ENCODE measurements at regions not wholly inside any gene's neighbourhood (a gene's known extent, or its start where the extent isn't known, plus 50 kb on each side); places are given as distances from the start of the nearest gene placed in this dataset.

DNA sequence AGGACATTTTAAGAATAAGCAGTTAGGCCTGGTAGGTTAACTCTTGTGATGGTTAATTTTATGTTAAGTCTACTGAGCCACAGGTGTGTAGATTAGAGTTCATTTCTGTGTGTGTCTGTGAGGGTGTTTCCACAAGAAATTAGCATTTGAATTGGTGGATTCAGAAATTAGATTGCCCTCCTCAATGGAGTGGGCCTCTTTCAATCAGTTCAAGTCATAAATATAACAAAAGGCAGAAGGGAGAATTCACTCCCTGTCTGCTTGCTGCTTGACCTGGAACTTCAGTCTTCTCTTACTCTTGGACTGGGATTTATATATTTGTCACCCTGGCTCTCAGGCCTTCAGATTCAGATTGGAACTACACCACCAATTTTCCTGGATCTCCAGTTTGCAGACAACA, 55.3 kb upstream of the POM121L12 start:
- no peak overlapping the region for H3K27ac ChIP-seq (ENCODE audit: low read depth, low read length)
- H3K4me3 ChIP-seq (ENCODE audit: low read depth, low read length), result no peak overlapping the region
- no peak for DNase-seq (ENCODE audit: low read depth in 4 of 6, low spot score in 6 of 6)
- no peaks in the 10 kb centered on the region for H3K27me3 ChIP-seq (ENCODE audit: control insufficient read depth, insufficient read depth, low read length)
- H3K9me3 ChIP-seq (ENCODE audit: control insufficient read depth, insufficient read depth, low read length), result peaks cover 6% of the 10 kb centered on the region
- H3K36me3 ChIP-seq (ENCODE audit: control insufficient read depth, insufficient read depth, low read length), result no peaks in the 10 kb centered on the region
- H3K4me1 ChIP-seq (ENCODE audit: control insufficient read depth, insufficient read depth, low read length), result no peaks in the 10 kb centered on the region

GRCh38 chr7:52973126-52973525, 62.3 kb upstream of the POM121L12 start:
- Histone ChIP-seq H3K9me3 (ENCODE audit: control insufficient read depth, insufficient read depth, low read length) (no peaks in the 10 kb centered on the region), H3K27ac (ENCODE audit: low read depth, low read length) (no peak overlapping the region), H3K4me1 (ENCODE audit: control insufficient read depth, insufficient read depth, low read length) (no peaks in the 10 kb centered on the region), H3K36me3 (ENCODE audit: control insufficient read depth, insufficient read depth, low read length) (no peaks in the 10 kb centered on the region), H3K27me3 (ENCODE audit: control insufficient read depth, insufficient read depth, low read length) (no peaks in the 10 kb centered on the region), H3K4me3 (ENCODE audit: low read depth, low read length) (no peak overlapping the region)
- DNase-seq (ENCODE audit: low read depth in 4 of 6, low spot score in 6 of 6), result no peak

- Histone ChIP-seq H3K4me1 (ENCODE audit: control insufficient read depth, insufficient read depth, low read length) (no peaks in the 10 kb centered on the region), H3K36me3 (ENCODE audit: control insufficient read depth, insufficient read depth, low read length) (no peaks in the 10 kb centered on the region), H3K4me3 (ENCODE audit: low read depth, low read length) (no peak overlapping the region), H3K27me3 (ENCODE audit: control insufficient read depth, insufficient read depth, low read length) (no peaks in the 10 kb centered on the region), H3K9me3 (ENCODE audit: control insufficient read depth, insufficient read depth, low read length) (no peaks in the 10 kb centered on the region), H3K27ac (ENCODE audit: low read depth, low read length) (no peak overlapping the region)
- no peak for DNase-seq (ENCODE audit: low read depth in 4 of 6, low spot score in 6 of 6)
- WGBS (ENCODE audit: insufficient coverage), result 83% methylated on average over 5 of the region's 7 CpGs
These were observed 72.9 kb upstream of the POM121L12 start for GRCh38 chr7:52962402-52963076.

DNA sequence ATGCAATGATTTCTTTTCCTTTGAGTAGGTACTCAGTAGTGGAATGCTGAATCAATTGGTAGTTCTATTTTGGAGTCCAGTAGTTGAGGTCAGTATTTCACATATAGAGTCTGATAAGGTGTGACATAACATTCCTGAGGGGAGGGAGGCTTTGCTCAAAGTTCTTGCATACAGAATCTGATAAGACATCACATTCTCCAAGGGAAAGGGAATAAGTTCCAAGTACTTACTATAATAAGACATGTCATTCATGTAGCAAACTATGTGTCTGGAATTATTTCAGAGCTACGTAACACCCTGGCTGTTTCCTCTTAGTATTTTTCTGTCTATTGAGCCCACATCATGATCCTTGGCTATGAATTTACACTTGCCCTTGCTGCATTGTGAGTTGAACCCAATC, 74.3 kb upstream of the POM121L12 start:
- Histone ChIP-seq H3K4me1 (ENCODE audit: control insufficient read depth, insufficient read depth, low read length) (no peaks in the 10 kb centered on the region), H3K27ac (ENCODE audit: low read depth, low read length) (no peak overlapping the region), H3K36me3 (ENCODE audit: control insufficient read depth, insufficient read depth, low read length) (no peaks in the 10 kb centered on the region), H3K4me3 (ENCODE audit: low read depth, low read length) (no peak overlapping the region), H3K9me3 (ENCODE audit: control insufficient read depth, insufficient read depth, low read length) (no peaks in the 10 kb centered on the region), H3K27me3 (ENCODE audit: control insufficient read depth, insufficient read depth, low read length) (no peaks in the 10 kb centered on the region)
- no peak for DNase-seq (ENCODE audit: low read depth in 4 of 6, low spot score in 6 of 6)
- 100% methylated on average over 1 of the region's 1 CpG for WGBS (ENCODE audit: insufficient coverage)

GRCh38 chr7:52959878-52960660, 75.4 kb upstream of the POM121L12 start:
- DNase-seq (ENCODE audit: low read depth in 4 of 6, low spot score in 6 of 6), result no peak
- no peak overlapping the region for H3K4me3 ChIP-seq (ENCODE audit: low read depth, low read length)
- no peak overlapping the region for H3K27ac ChIP-seq (ENCODE audit: low read depth, low read length)
- H3K36me3 ChIP-seq (ENCODE audit: control insufficient read depth, insufficient read depth, low read length), result no peaks in the 10 kb centered on the region
- 33% methylated on average over 1 of the region's 4 CpGs for WGBS (ENCODE audit: insufficient coverage)
- H3K27me3 ChIP-seq (ENCODE audit: control insufficient read depth, insufficient read depth, low read length), result no peaks in the 10 kb centered on the region
- H3K9me3 ChIP-seq (ENCODE audit: control insufficient read depth, insufficient read depth, low read length), result no peaks in the 10 kb centered on the region
- H3K4me1 ChIP-seq (ENCODE audit: control insufficient read depth, insufficient read depth, low read length), result no peaks in the 10 kb centered on the region

- Histone ChIP-seq H3K27ac (ENCODE audit: low read depth, low read length) (no peak overlapping the region), H3K4me1 (ENCODE audit: control insufficient read depth, insufficient read depth, low read length) (no peaks in the 10 kb centered on the region), H3K27me3 (ENCODE audit: control insufficient read depth, insufficient read depth, low read length) (no peaks in the 10 kb centered on the region), H3K9me3 (ENCODE audit: control insufficient read depth, insufficient read depth, low read length) (no peaks in the 10 kb centered on the region), H3K4me3 (ENCODE audit: low read depth, low read length) (no peak overlapping the region), H3K36me3 (ENCODE audit: control insufficient read depth, insufficient read depth, low read length) (no peaks in the 10 kb centered on the region)
- WGBS (ENCODE audit: insufficient coverage), result 92% methylated on average over 1 of the region's 1 CpG
- no peak for DNase-seq (ENCODE audit: low read depth in 4 of 6, low spot score in 6 of 6)
These were observed 76.1 kb upstream of the POM121L12 start for GRCh38 chr7:52959336-52959735.

DNA sequence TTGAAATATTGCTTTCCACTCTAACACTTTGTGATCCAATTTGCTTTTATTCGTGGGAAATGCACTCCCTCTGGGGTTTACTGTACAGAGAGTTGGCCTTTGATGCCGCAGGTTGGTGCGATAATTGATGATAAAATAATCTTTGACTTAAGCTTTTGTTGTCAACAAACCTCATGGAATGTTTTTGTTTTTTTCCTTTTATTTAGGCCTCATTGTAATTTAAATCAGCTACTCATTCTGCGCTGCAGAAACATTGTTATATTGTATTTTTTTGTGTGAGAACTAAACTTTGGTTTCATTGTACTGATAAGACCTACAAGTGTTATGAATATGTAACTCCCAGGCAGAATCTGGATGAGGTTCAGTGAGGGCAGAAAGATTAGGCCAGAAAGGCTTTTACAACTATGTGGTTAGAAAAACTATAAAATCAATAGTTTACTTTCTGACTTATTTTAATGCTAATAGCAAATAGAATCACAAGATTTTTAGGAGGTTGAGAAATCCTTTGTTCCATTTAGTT, 76.8 kb upstream of the POM121L12 start:
- H3K4me1 ChIP-seq (ENCODE audit: control insufficient read depth, insufficient read depth, low read length), result no peaks in the 10 kb centered on the region
- H3K4me3 ChIP-seq (ENCODE audit: low read depth, low read length), result no peak overlapping the region
- WGBS (ENCODE audit: insufficient coverage), result no CpG with 5 or more reads among the region's 4 CpGs
- DNase-seq (ENCODE audit: low read depth in 4 of 6, low spot score in 6 of 6), result no peak
- no peaks in the 10 kb centered on the region for H3K9me3 ChIP-seq (ENCODE audit: control insufficient read depth, insufficient read depth, low read length)
- no peaks in the 10 kb centered on the region for H3K27me3 ChIP-seq (ENCODE audit: control insufficient read depth, insufficient read depth, low read length)
- no peaks in the 10 kb centered on the region for H3K36me3 ChIP-seq (ENCODE audit: control insufficient read depth, insufficient read depth, low read length)
- H3K27ac ChIP-seq (ENCODE audit: low read depth, low read length), result no peak overlapping the region

DNA sequence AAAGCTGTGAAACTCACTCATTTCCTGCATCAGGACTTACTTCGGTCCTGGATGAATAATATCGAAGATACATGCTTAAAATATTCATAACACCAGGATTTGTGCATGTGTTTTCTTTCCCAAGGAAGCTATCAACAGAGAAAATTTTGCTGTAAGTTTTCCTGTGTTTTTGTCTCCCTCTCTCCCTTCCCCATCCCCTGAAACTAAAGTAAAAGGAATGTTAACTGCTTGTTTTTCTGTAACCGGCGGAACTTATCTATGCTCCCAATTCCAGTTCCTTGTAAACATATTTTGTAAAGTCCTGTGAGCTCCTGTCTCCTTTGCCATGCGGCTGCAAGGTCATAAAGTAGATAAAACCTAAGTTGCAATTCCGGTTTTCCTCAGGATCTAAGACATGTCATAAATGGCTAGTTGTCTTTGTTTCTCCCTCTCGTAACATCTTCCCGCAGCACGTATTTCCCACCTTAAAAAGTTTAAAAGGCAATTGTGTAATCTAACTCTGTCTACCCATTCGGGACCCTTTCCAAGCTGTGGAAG, 79.0 kb upstream of the POM121L12 start:
- Histone ChIP-seq H3K4me1 (ENCODE audit: control insufficient read depth, insufficient read depth, low read length) (no peaks in the 10 kb centered on the region), H3K36me3 (ENCODE audit: control insufficient read depth, insufficient read depth, low read length) (no peaks in the 10 kb centered on the region), H3K27ac (ENCODE audit: low read depth, low read length) (no peak overlapping the region), H3K4me3 (ENCODE audit: low read depth, low read length) (no peak overlapping the region), H3K9me3 (ENCODE audit: control insufficient read depth, insufficient read depth, low read length) (no peaks in the 10 kb centered on the region), H3K27me3 (ENCODE audit: control insufficient read depth, insufficient read depth, low read length) (no peaks in the 10 kb centered on the region)
- no peak for DNase-seq (ENCODE audit: low read depth in 4 of 6, low spot score in 6 of 6)
- 56% methylated on average over 5 of the region's 10 CpGs for whole genome bisulfite sequencing (ENCODE audit: insufficient coverage)

- H3K27me3 ChIP-seq (ENCODE audit: control insufficient read depth, insufficient read depth, low read length), result no peaks in the 10 kb centered on the region
- H3K36me3 ChIP-seq (ENCODE audit: control insufficient read depth, insufficient read depth, low read length), result no peaks in the 10 kb centered on the region
- H3K4me1 ChIP-seq (ENCODE audit: control insufficient read depth, insufficient read depth, low read length), result no peaks in the 10 kb centered on the region
- WGBS (ENCODE audit: insufficient coverage), result no CpG with 5 or more reads among the region's 2 CpGs
- no peak overlapping the region for H3K4me3 ChIP-seq (ENCODE audit: low read depth, low read length)
- H3K9me3 ChIP-seq (ENCODE audit: control insufficient read depth, insufficient read depth, low read length), result no peaks in the 10 kb centered on the region
- H3K27ac ChIP-seq (ENCODE audit: low read depth, low read length), result no peak overlapping the region
- DNase-seq (ENCODE audit: low read depth in 4 of 6, low spot score in 6 of 6), result no peak
These were observed 79.9 kb upstream of the POM121L12 start for GRCh38 chr7:52955522-52955921.

- no peak overlapping the region for H3K27ac ChIP-seq (ENCODE audit: low read depth, low read length)
- H3K9me3 ChIP-seq (ENCODE audit: control insufficient read depth, insufficient read depth, low read length), result no peaks in the 10 kb centered on the region
- no peaks in the 10 kb centered on the region for H3K27me3 ChIP-seq (ENCODE audit: control insufficient read depth, insufficient read depth, low read length)
- DNase-seq (ENCODE audit: low read depth in 4 of 6, low spot score in 6 of 6), result no peak
- H3K4me1 ChIP-seq (ENCODE audit: control insufficient read depth, insufficient read depth, low read length), result no peaks in the 10 kb centered on the region
- no peak overlapping the region for H3K4me3 ChIP-seq (ENCODE audit: low read depth, low read length)
- no CpG with 5 or more reads among the region's 2 CpGs for WGBS (ENCODE audit: insufficient coverage)
- H3K36me3 ChIP-seq (ENCODE audit: control insufficient read depth, insufficient read depth, low read length), result no peaks in the 10 kb centered on the region
These were observed 90.5 kb upstream of the POM121L12 start for GRCh38 chr7:52944921-52945320.

All from spinal cord (tissue), 9 donors.